GM21360 (cell line): ENCODE measurements at regions not wholly inside any gene's neighbourhood (a gene's known extent, or its start where the extent isn't known, plus 50 kb on each side); places are given as distances from the start of the nearest gene placed in this dataset.
"Not testable (repeated sequence)": the region's sequence is repeated elsewhere in the genome, so short reads cannot be mapped to it uniquely, and the experiment has no call there.

Source experiments
- ATAC-seq: cut with Tn5 transposase; IDR thresholded peaks from one replicate; pipeline ENCODE4 v1.9.1; 2021; ENCODE audit warnings: mild to moderate bottlenecking, moderate library complexity; ENCODE audit not compliant: unreplicated experiment

- ATAC-seq = no peak
Measured at GRCh38 chr5:166127766-166128570, 2163.5 kb upstream of the WWC1 start.

- ATAC-seq = not testable (repeated sequence)
Measured at GRCh38 chr5:166145107-166145506, 2146.3 kb upstream of the WWC1 start.

GRCh38 chr5:166163996-166164610 lies 2127.3 kb upstream of the WWC1 start:
- no peak for ATAC-seq

- no peak for ATAC-seq
Measured at GRCh38 chr5:166165596-166165995, 2125.8 kb upstream of the WWC1 start.

GRCh38 chr5:166166071-166166470 lies 2125.4 kb upstream of the WWC1 start:
- ATAC-seq = no peak

- no peak for ATAC-seq
Measured at GRCh38 chr5:166172597-166172996, 2118.8 kb upstream of the WWC1 start.

- ATAC-seq = no peak
Measured at GRCh38 chr5:166178411-166179080, 2112.9 kb upstream of the WWC1 start.

- no peak for ATAC-seq
Measured at GRCh38 chr5:166185185-166185584, 2106.3 kb upstream of the WWC1 start.

GRCh38 chr5:166188501-166189325 lies 2102.7 kb upstream of the WWC1 start:
- ATAC-seq = no peak

- no peak for ATAC-seq
Measured at GRCh38 chr5:166192696-166193095, 2098.7 kb upstream of the WWC1 start.

- ATAC-seq = no peak
Measured at GRCh38 chr5:166195981-166196380, 2095.5 kb upstream of the WWC1 start.

GRCh38 chr5:166200532-166200931 lies 2090.9 kb upstream of the WWC1 start:
- no peak for ATAC-seq

GRCh38 chr5:166211640-166212039 lies 2079.8 kb upstream of the WWC1 start:
- ATAC-seq = no peak

- no peak for ATAC-seq
Measured at GRCh38 chr5:166236327-166236726, 2055.1 kb upstream of the WWC1 start.

GRCh38 chr5:166240705-166241104 lies 2050.7 kb upstream of the WWC1 start:
- no peak for ATAC-seq

- ATAC-seq = no peak
Measured at GRCh38 chr5:166245556-166245955, 2045.9 kb upstream of the WWC1 start.

- ATAC-seq = no peak
Measured at GRCh38 chr5:166251786-166252185, 2039.7 kb upstream of the WWC1 start.

- ATAC-seq = no peak
Measured at GRCh38 chr5:166257661-166258060, 2033.8 kb upstream of the WWC1 start.

- no peak for ATAC-seq
Measured at GRCh38 chr5:166262395-166262794, 2029.0 kb upstream of the WWC1 start.

- no peak for ATAC-seq
Measured at GRCh38 chr5:166267907-166268306, 2023.5 kb upstream of the WWC1 start.

- ATAC-seq = no peak
Measured at GRCh38 chr5:166270712-166271111, 2020.7 kb upstream of the WWC1 start.
